IMR-90 (cell line): ENCODE measurements at regions not wholly inside any gene's neighbourhood (a gene's known extent, or its start where the extent isn't known, plus 50 kb on each side); places are given as distances from the start of the nearest gene placed in this dataset.

Source experiments
- ATAC-seq: fragments of 200-7000 bp; cut with Tn5 transposase; 2 replicates; pipeline ENCODE4 v1.9.1; 2020; ENCODE audit warnings: low read depth, mild to moderate bottlenecking, moderate library complexity
- BruUV-seq: library from RNA; stranded (reverse); fragments of 400-500 nt; replicated peaks from 2 replicates; lab custom pipeline; 2021; lab: Mats Ljungman, UMichigan
- CTCF ChIA-PET: fragments of 300-600 bp; formaldehyde crosslinking; extraction: SDS; loops from one replicate; lab custom pipeline; 2021; ENCODE audit warnings: antibody characterized with exemption; lab: Yijun Ruan, JAX
- POLR2A ChIA-PET: fragments of 300-600 bp; sonication (Branson Sonifier 250); formaldehyde crosslinking; loops from one replicate; lab custom pipeline; 2022; ENCODE audit warnings: antibody characterized with exemption; ENCODE audit not compliant: unreplicated experiment; lab: Charles Lee
- DNase-seq: peaks from one replicate; pipeline ENCODE4 v3.0.0; 2013
- H2AFZ ChIP-seq: replicated peaks from 2 replicates; pipeline ENCODE3; 2013; ENCODE audit warnings: low read length, mild to moderate bottlenecking; ENCODE audit not compliant: poor library complexity
- H2AK5ac ChIP-seq: 2 replicates; pipeline ENCODE4 v1.6.1; 2013; ENCODE audit warnings: low read depth, low read length, inconsistent platforms
- H2AK9ac ChIP-seq: replicated peaks from 2 replicates; pipeline ENCODE3; 2013; ENCODE audit warnings: mild to moderate bottlenecking, low read depth, low read length, moderate library complexity; ENCODE audit not compliant: poor library complexity
- H2BK120ac ChIP-seq: 2 replicates; pipeline ENCODE4 v1.6.1; 2013; ENCODE audit warnings: low read depth, low read length, inconsistent platforms
- H2BK15ac ChIP-seq: 3 replicates; pipeline ENCODE4 v1.6.1; 2013; ENCODE audit warnings: low read depth, low read length, inconsistent platforms
- H2BK20ac ChIP-seq: 2 replicates; pipeline ENCODE4 v1.6.1; 2013; ENCODE audit warnings: low read depth, mild to moderate bottlenecking, inconsistent platforms, low read length, moderate library complexity
- H2BK5ac ChIP-seq: 2 replicates; pipeline ENCODE4 v1.6.1; 2013; ENCODE audit warnings: mild to moderate bottlenecking, low read depth, low read length, inconsistent platforms; ENCODE audit not compliant: poor library complexity, severe bottlenecking
- H3K14ac ChIP-seq: replicated peaks from 2 replicates; pipeline ENCODE4 v1.6.1; 2013; ENCODE audit warnings: low read depth, low read length, inconsistent platforms
- H3K18ac ChIP-seq: 2 replicates; pipeline ENCODE4 v1.6.1; 2013; ENCODE audit warnings: low read depth, low read length, control low read depth
- H3K23ac ChIP-seq: 2 replicates; pipeline ENCODE4 v1.6.1; 2013; ENCODE audit warnings: low read depth, low read length, inconsistent platforms
- H3K27ac ChIP-seq: 2 replicates; pipeline ENCODE4 v1.5.1; 2013; ENCODE audit warnings: mild to moderate bottlenecking, control low read depth, low read length; ENCODE audit not compliant: insufficient read depth
- H3K27me3 ChIP-seq: 2 replicates; pipeline ENCODE4 v1.6.1; 2013; ENCODE audit warnings: low read length; ENCODE audit not compliant: control insufficient read depth, insufficient read depth
- H3K36me3 ChIP-seq: 2 replicates; pipeline ENCODE4 v1.6.1; 2013; ENCODE audit warnings: low read length, mixed read lengths; ENCODE audit not compliant: control insufficient read depth, insufficient read depth
- H3K4ac ChIP-seq: 2 replicates; pipeline ENCODE4 v1.6.1; 2013; ENCODE audit warnings: low read depth, low read length, inconsistent platforms
- H3K4me1 ChIP-seq: 2 replicates; pipeline ENCODE4 v1.6.1; 2013; ENCODE audit warnings: low read length, mixed read lengths; ENCODE audit not compliant: control insufficient read depth, insufficient read depth
- H3K4me2 ChIP-seq: 2 replicates; pipeline ENCODE4 v1.6.1; 2013; ENCODE audit warnings: low read depth, mild to moderate bottlenecking, control low read depth, low read length, moderate library complexity
- H3K4me3 ChIP-seq: 2 replicates; pipeline ENCODE4 v1.5.1; 2013; ENCODE audit warnings: low read depth, mild to moderate bottlenecking, control low read depth, low read length, moderate library complexity; ENCODE audit not compliant: insufficient read depth
- H3K56ac ChIP-seq: 2 replicates; pipeline ENCODE4 v1.6.1; 2013; ENCODE audit warnings: low read length, inconsistent platforms; ENCODE audit not compliant: insufficient read depth; ENCODE audit errors: extremely low read depth
- H3K79me1 ChIP-seq, 2 experiments: 2 replicates each; pipeline ENCODE4 v1.6.1; 2013; ENCODE audit warnings: low read length in 2 of 2, inconsistent platforms in 1 of 2, low read depth in 1 of 2
- H3K9ac ChIP-seq: 2 replicates; pipeline ENCODE4 v1.6.1; 2013; ENCODE audit warnings: low read depth, low read length, control low read depth
- H3K9me1 ChIP-seq: 2 replicates; pipeline ENCODE4 v1.6.1; 2013; ENCODE audit warnings: low read length, inconsistent platforms; ENCODE audit not compliant: insufficient read depth
- H3K9me3 ChIP-seq: 2 replicates; pipeline ENCODE4 v1.6.1; 2013; ENCODE audit warnings: low read length; ENCODE audit not compliant: control insufficient read depth, insufficient read depth
- H4K20me1 ChIP-seq: 2 replicates; pipeline ENCODE4 v1.6.1; 2013; ENCODE audit warnings: low read length, inconsistent platforms; ENCODE audit not compliant: insufficient read depth
- H4K5ac ChIP-seq: 2 replicates; pipeline ENCODE4 v1.6.1; 2013; ENCODE audit warnings: mild to moderate bottlenecking, low read depth, low read length, control low read depth
- H4K8ac ChIP-seq, 2 experiments: 2 replicates each; pipeline ENCODE4 v1.6.1; 2013; ENCODE audit warnings: low read depth in 2 of 2, low read length in 2 of 2, control low read depth in 1 of 2, inconsistent platforms in 1 of 2
- H4K91ac ChIP-seq: 2 replicates; pipeline ENCODE4 v1.6.1; 2013; ENCODE audit warnings: low read depth, low read length, inconsistent platforms; ENCODE audit not compliant: insufficient read depth
- BHLHE40 ChIP-seq: fragments of 150-350 bp; IDR thresholded peaks from 2 replicates; pipeline ENCODE4 v1.6.1; 2016; ENCODE audit warnings: mild to moderate bottlenecking, low read depth, low read length
- CEBPB ChIP-seq: IDR thresholded peaks from 2 replicates; pipeline ENCODE4 v1.6.1; 2012; ENCODE audit warnings: low read depth, low read length, improper control_type of control experiment
- CHD1 ChIP-seq: IDR thresholded peaks from 2 replicates; pipeline ENCODE4 v1.6.1; 2012; ENCODE audit warnings: low read depth, low read length, improper control_type of control experiment
- FOS ChIP-seq: fragments of 150-350 bp; IDR thresholded peaks from 2 replicates; pipeline ENCODE4 v1.6.1; 2016; ENCODE audit warnings: low read depth, low read length
- MAFK ChIP-seq: IDR thresholded peaks from 2 replicates; pipeline ENCODE4 v1.6.1; 2012; ENCODE audit warnings: low read depth, low read length, improper control_type of control experiment
- MAZ ChIP-seq: IDR thresholded peaks from 2 replicates; pipeline ENCODE4 v1.6.1; 2012; ENCODE audit warnings: low read depth, mild to moderate bottlenecking, low read length, improper control_type of control experiment, moderate library complexity, borderline replicate concordance
- MXI1 ChIP-seq: IDR thresholded peaks from 2 replicates; pipeline ENCODE4 v1.6.1; 2012; ENCODE audit warnings: low read depth, mild to moderate bottlenecking, low read length, moderate library complexity, borderline replicate concordance
- NFE2L2 ChIP-seq: fragments of 150-350 bp; IDR thresholded peaks from 2 replicates; pipeline ENCODE4 v1.6.1; 2016; ENCODE audit warnings: low read depth, mild to moderate bottlenecking, low read length
- POLR2A ChIP-seq: IDR thresholded peaks from 2 replicates; pipeline ENCODE4 v1.6.1; 2012; ENCODE audit warnings: mild to moderate bottlenecking, low read depth, low read length
- RAD21 ChIP-seq: IDR thresholded peaks from 2 replicates; pipeline ENCODE4 v1.6.1; 2012; ENCODE audit warnings: low read length, improper control_type of control experiment
- RCOR1 ChIP-seq: IDR thresholded peaks from 2 replicates; pipeline ENCODE4 v1.6.1; 2012; ENCODE audit warnings: mild to moderate bottlenecking, low read length, improper control_type of control experiment; ENCODE audit not compliant: insufficient replicate concordance
- RFX5 ChIP-seq: IDR thresholded peaks from 2 replicates; pipeline ENCODE4 v1.8.0; 2012; ENCODE audit warnings: low read depth, mild to moderate bottlenecking, low read length, moderate library complexity
- SMC3 ChIP-seq: fragments of 150-350 bp; IDR thresholded peaks from 2 replicates; pipeline ENCODE4 v1.6.1; 2016; ENCODE audit warnings: low read depth, mild to moderate bottlenecking, antibody characterized with exemption, low read length, moderate library complexity
- dilution Hi-C: fragments of 300-500 bp; cut with HindIII; formaldehyde crosslinking; loops from one replicate; pipeline ENCODE4 v1.14.3; 2018; ENCODE audit warnings: low sequenced_read_pairs; ENCODE audit not compliant: unreplicated experiment
- in situ Hi-C: fragments of 300-500 bp; cut with MboI; formaldehyde crosslinking; loops from 3 replicates; pipeline ENCODE4 v1.14.3; 2019; ENCODE audit warnings: low sequenced_read_pairs, inconsistent platforms, mixed read lengths
- intact Hi-C: fragments of 100-400 bp; cut with micrococcal nuclease; formaldehyde crosslinking; loops from 2 replicates; pipeline ENCODE4 v1.10.0; 2022
- TF ChIP-seq, protein P1 (sequence below): conservative IDR thresholded peaks from 2 replicates; pipeline ENCODE4 v1.5.1; 2012; ENCODE audit warnings: mild to moderate bottlenecking, low read depth, low read length, improper control_type of control experiment
- TF ChIP-seq, protein P2 (sequence below): fragments of 150-350 bp; IDR thresholded peaks from 2 replicates; pipeline ENCODE4 v1.6.1; 2016; ENCODE audit warnings: low read depth, mild to moderate bottlenecking, low read length, moderate library complexity, borderline replicate concordance
- TF ChIP-seq, protein P3 (sequence below): fragments of 150-350 bp; IDR thresholded peaks from 2 replicates; pipeline ENCODE4 v1.6.1; 2017; ENCODE audit warnings: mild to moderate bottlenecking, antibody characterized with exemption, low read length, low read depth

DNA sequence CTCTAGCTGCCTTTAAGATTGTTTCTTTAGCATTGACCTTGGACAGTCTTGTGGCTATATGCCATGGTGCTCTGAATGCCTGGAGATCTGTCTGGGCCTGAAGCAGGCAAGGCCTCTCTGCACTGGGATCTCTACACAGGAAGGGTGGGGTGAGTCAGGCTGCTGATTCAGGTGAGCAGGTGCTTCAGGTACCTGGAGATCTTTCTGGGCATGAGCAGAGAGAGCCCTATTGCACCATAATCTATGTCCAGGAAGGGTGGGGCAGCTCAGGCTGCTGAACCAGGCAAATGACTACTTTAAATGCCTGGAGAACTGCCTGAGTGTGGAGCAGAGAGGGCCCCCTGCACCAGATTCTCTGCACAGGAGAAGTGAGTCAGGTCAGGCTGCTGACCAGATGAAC is 94.5 kb downstream of the TPBG start:
- Histone ChIP-seq H2AK5ac (no peak overlapping the region), H3K9ac (no peak overlapping the region), H2BK15ac (no peak overlapping the region), H3K27me3 (no peaks in the 10 kb centered on the region), H3K9me3 (no peaks in the 10 kb centered on the region; the same call in 1 of the 2 replicates), H3K27ac (no peak overlapping the region), H4K91ac (no peak overlapping the region), H4K5ac (no peak overlapping the region), H3K23ac (no peak overlapping the region), H2AFZ (no peak overlapping the region), H3K56ac (no peak overlapping the region), H3K4me2 (no peak overlapping the region), H2BK5ac (no peak overlapping the region), H3K79me1 (no peaks in the 10 kb centered on the region), H3K14ac (no peak overlapping the region), H3K9me1 (no peaks in the 10 kb centered on the region), H2BK20ac (no peak overlapping the region), H3K18ac (no peak overlapping the region), H2BK120ac (no peak overlapping the region), H3K36me3 (no peaks in the 10 kb centered on the region), H4K8ac (no peak overlapping the region), H2AK9ac (no peak overlapping the region), H3K4me3 (no peak overlapping the region), H4K20me1 (no peaks in the 10 kb centered on the region), H3K4me1 (no peaks in the 10 kb centered on the region), H3K4ac (no peak overlapping the region)
- dilution Hi-C loops: no loop called here
- no TSS peak for BruUV-seq
- in situ Hi-C loops: no loop called here
- POLR2A ChIA-PET: no interaction called here
- TF ChIP-seq, protein P1, sequence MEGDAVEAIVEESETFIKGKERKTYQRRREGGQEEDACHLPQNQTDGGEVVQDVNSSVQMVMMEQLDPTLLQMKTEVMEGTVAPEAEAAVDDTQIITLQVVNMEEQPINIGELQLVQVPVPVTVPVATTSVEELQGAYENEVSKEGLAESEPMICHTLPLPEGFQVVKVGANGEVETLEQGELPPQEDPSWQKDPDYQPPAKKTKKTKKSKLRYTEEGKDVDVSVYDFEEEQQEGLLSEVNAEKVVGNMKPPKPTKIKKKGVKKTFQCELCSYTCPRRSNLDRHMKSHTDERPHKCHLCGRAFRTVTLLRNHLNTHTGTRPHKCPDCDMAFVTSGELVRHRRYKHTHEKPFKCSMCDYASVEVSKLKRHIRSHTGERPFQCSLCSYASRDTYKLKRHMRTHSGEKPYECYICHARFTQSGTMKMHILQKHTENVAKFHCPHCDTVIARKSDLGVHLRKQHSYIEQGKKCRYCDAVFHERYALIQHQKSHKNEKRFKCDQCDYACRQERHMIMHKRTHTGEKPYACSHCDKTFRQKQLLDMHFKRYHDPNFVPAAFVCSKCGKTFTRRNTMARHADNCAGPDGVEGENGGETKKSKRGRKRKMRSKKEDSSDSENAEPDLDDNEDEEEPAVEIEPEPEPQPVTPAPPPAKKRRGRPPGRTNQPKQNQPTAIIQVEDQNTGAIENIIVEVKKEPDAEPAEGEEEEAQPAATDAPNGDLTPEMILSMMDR: no peak
- TF ChIP-seq RAD21 (no peak), MAZ (no peak), RCOR1 (no peak), BHLHE40 (no peak), MXI1 (no peak), POLR2A (no peak), RFX5 (no peak), CHD1 (no peak), SMC3 (no peak), FOS (no peak), MAFK (no peak), NFE2L2 (no peak), CEBPB (no peak)
- TF ChIP-seq, protein P2, sequence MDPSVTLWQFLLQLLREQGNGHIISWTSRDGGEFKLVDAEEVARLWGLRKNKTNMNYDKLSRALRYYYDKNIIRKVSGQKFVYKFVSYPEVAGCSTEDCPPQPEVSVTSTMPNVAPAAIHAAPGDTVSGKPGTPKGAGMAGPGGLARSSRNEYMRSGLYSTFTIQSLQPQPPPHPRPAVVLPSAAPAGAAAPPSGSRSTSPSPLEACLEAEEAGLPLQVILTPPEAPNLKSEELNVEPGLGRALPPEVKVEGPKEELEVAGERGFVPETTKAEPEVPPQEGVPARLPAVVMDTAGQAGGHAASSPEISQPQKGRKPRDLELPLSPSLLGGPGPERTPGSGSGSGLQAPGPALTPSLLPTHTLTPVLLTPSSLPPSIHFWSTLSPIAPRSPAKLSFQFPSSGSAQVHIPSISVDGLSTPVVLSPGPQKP: no peak
- TF ChIP-seq, protein P3, sequence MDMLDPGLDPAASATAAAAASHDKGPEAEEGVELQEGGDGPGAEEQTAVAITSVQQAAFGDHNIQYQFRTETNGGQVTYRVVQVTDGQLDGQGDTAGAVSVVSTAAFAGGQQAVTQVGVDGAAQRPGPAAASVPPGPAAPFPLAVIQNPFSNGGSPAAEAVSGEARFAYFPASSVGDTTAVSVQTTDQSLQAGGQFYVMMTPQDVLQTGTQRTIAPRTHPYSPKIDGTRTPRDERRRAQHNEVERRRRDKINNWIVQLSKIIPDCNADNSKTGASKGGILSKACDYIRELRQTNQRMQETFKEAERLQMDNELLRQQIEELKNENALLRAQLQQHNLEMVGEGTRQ: no peak
- intact Hi-C loops: no loop called here
- CTCF ChIA-PET: no interaction called here
- ATAC-seq (no peak), DNase-seq (no peak)
